IPS-11a (cell line): ENCODE measurements at regions not wholly inside any gene's neighbourhood (a gene's known extent, or its start where the extent isn't known, plus 50 kb on each side); places are given as distances from the start of the nearest gene placed in this dataset.
A peak's percentile ranks its signal among the peaks of the same experiment; 100 is the strongest.

Experiments used
- H3K4me3 ChIP-seq: one replicate; pipeline ENCODE4 v1.5.1; 2013; ENCODE audit warnings: low read depth, low read length, control low read depth

GRCh38 chr3:24830230-24831152 lies 335.8 kb upstream of the THRB start:
- H3K4me3 ChIP-seq, result peak overlapping the region; percentile 28

GRCh38 chr3:24831221-24831620 lies 336.6 kb upstream of the THRB start:
- H3K4me3 ChIP-seq, result no peak overlapping the region

GRCh38 chr3:24832891-24833290 lies 338.2 kb upstream of the THRB start:
- no peak overlapping the region for H3K4me3 ChIP-seq

- no peak overlapping the region for H3K4me3 ChIP-seq
These were observed 339.8 kb upstream of the THRB start for GRCh38 chr3:24834442-24834841.

- H3K4me3 ChIP-seq, result no peak overlapping the region
These were observed 340.9 kb upstream of the THRB start for GRCh38 chr3:24835510-24835909.

GRCh38 chr3:24837601-24838000 lies 343.0 kb upstream of the THRB start:
- H3K4me3 ChIP-seq, result no peak overlapping the region

- H3K4me3 ChIP-seq, result no peak overlapping the region
These were observed 343.9 kb upstream of the THRB start for GRCh38 chr3:24838533-24838932.

GRCh38 chr3:24843955-24844354 lies 349.3 kb upstream of the THRB start:
- H3K4me3 ChIP-seq, result no peak overlapping the region

- H3K4me3 ChIP-seq, result no peak overlapping the region
These were observed 351.0 kb upstream of the THRB start for GRCh38 chr3:24845524-24846155.

GRCh38 chr3:24846286-24846860 lies 351.7 kb upstream of the THRB start:
- H3K4me3 ChIP-seq, result no peak overlapping the region

- no peak overlapping the region for H3K4me3 ChIP-seq
These were observed 355.6 kb upstream of the THRB start for GRCh38 chr3:24850245-24850644.

GRCh38 chr3:24853685-24854490 lies 359.2 kb upstream of the THRB start:
- no peak overlapping the region for H3K4me3 ChIP-seq

GRCh38 chr3:24854748-24855147 lies 360.1 kb upstream of the THRB start:
- no peak overlapping the region for H3K4me3 ChIP-seq

GRCh38 chr3:24857945-24858344 lies 363.3 kb upstream of the THRB start:
- H3K4me3 ChIP-seq, result no peak overlapping the region

GRCh38 chr3:24863215-24863614 lies 368.6 kb upstream of the THRB start:
- H3K4me3 ChIP-seq, result no peak overlapping the region

- no peak overlapping the region for H3K4me3 ChIP-seq
These were observed 373.1 kb upstream of the THRB start for GRCh38 chr3:24867783-24868182.

- H3K4me3 ChIP-seq, result no peak overlapping the region
These were observed 386.6 kb upstream of the THRB start for GRCh38 chr3:24881239-24881638.

GRCh38 chr3:24886501-24886900 lies 391.9 kb upstream of the THRB start:
- no peak overlapping the region for H3K4me3 ChIP-seq

- H3K4me3 ChIP-seq, result no peak overlapping the region
These were observed 395.4 kb upstream of the THRB start for GRCh38 chr3:24890012-24890411.

- H3K4me3 ChIP-seq, result no peak overlapping the region
These were observed 404.7 kb upstream of the THRB start for GRCh38 chr3:24899373-24899772.
